ENCODE measurements at regions not wholly inside any gene's neighbourhood (a gene's known extent, or its start where the extent isn't known, plus 50 kb on each side); places are given as distances from the start of the nearest gene placed in this dataset.
"Not testable (repeated sequence)": the region's sequence is repeated elsewhere in the genome, so short reads cannot be mapped to it uniquely, and the experiment has no call there.

- no peak overlapping the region for H3K4me3 Mint-ChIP-seq (ENCODE audit: unreplicated experiment)
- no peaks in the 10 kb centered on the region for H3K4me1 Mint-ChIP-seq (ENCODE audit: unreplicated experiment)
- H3K9me3 Mint-ChIP-seq (ENCODE audit: unreplicated experiment): no peaks in the 10 kb centered on the region
- DNase-seq (ENCODE audit: low spot score): no peak
- H3K27ac Mint-ChIP-seq (ENCODE audit: unreplicated experiment): no peak overlapping the region
- no peaks in the 10 kb centered on the region for H3K36me3 Mint-ChIP-seq (ENCODE audit: low read depth, unreplicated experiment)
- H3K27me3 Mint-ChIP-seq (ENCODE audit: unreplicated experiment): no peaks in the 10 kb centered on the region
- TF ChIP-seq, protein P1, sequence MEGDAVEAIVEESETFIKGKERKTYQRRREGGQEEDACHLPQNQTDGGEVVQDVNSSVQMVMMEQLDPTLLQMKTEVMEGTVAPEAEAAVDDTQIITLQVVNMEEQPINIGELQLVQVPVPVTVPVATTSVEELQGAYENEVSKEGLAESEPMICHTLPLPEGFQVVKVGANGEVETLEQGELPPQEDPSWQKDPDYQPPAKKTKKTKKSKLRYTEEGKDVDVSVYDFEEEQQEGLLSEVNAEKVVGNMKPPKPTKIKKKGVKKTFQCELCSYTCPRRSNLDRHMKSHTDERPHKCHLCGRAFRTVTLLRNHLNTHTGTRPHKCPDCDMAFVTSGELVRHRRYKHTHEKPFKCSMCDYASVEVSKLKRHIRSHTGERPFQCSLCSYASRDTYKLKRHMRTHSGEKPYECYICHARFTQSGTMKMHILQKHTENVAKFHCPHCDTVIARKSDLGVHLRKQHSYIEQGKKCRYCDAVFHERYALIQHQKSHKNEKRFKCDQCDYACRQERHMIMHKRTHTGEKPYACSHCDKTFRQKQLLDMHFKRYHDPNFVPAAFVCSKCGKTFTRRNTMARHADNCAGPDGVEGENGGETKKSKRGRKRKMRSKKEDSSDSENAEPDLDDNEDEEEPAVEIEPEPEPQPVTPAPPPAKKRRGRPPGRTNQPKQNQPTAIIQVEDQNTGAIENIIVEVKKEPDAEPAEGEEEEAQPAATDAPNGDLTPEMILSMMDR (IDR thresholded peaks at IDR 0.05; ENCODE audit: unreplicated experiment): no peak
These were observed 174.9 kb upstream of the MXRA5 start for GRCh38 chrX:3521396-3521795.

GRCh38 chrX:3520982-3521381 lies 174.5 kb upstream of the MXRA5 start:
- no peaks in the 10 kb centered on the region for H3K4me1 Mint-ChIP-seq (ENCODE audit: unreplicated experiment)
- no peaks in the 10 kb centered on the region for H3K9me3 Mint-ChIP-seq (ENCODE audit: unreplicated experiment)
- TF ChIP-seq, protein P1 (IDR thresholded peaks at IDR 0.05; ENCODE audit: unreplicated experiment): no peak
- H3K4me3 Mint-ChIP-seq (ENCODE audit: unreplicated experiment): no peak overlapping the region
- H3K36me3 Mint-ChIP-seq (ENCODE audit: low read depth, unreplicated experiment): no peaks in the 10 kb centered on the region
- DNase-seq (ENCODE audit: low spot score): no peak
- no peak overlapping the region for H3K27ac Mint-ChIP-seq (ENCODE audit: unreplicated experiment)
- H3K27me3 Mint-ChIP-seq (ENCODE audit: unreplicated experiment): no peaks in the 10 kb centered on the region

DNA sequence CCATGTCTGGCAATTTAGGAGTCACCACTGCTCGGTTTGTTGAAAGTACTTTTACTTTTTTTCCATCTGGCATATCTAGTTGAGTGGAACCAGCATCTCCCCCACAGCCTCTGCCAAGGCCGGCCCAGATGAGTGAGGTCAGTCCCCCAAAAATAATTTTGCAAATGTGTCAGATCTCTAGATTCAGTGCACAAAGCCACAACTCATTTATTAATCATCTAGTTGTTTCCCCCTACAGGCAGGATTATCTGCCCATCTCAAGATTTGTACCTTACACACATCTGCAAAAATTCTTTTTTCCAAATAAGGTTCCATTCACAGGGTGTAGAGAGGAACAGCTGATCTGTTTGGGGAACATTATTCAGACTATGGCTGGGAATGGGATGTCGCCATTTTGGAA lies 174.0 kb upstream of the MXRA5 start:
- Mint-ChIP-seq H3K27me3 (ENCODE audit: unreplicated experiment) (no peaks in the 10 kb centered on the region), H3K4me1 (ENCODE audit: unreplicated experiment) (no peaks in the 10 kb centered on the region), H3K27ac (ENCODE audit: unreplicated experiment) (no peak overlapping the region)

DNA sequence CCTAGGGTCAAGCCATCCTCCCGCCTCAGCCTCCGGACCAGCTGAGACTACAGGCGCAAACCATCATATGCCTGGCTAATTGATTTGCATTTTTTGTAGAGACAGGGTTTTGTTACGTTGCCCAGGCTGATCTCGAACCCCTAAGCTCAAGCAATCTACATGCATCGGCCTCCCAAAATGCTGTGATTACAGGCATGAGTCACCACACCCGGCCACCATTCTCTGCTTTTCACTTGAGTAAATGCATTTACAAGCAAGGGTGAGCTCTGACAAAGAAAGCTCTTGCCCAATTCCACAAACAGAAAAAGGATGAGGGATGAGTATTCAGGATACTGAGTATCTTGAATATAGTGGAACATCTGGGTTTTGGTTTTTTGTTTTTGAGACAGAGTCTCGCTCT lies 172.9 kb upstream of the MXRA5 start:
- H3K27me3 Mint-ChIP-seq (ENCODE audit: unreplicated experiment); H3K36me3 Mint-ChIP-seq (ENCODE audit: low read depth, unreplicated experiment); H3K27ac Mint-ChIP-seq (ENCODE audit: unreplicated experiment); H3K9me3 Mint-ChIP-seq (ENCODE audit: unreplicated experiment); H3K4me3 Mint-ChIP-seq (ENCODE audit: unreplicated experiment); DNase-seq (ENCODE audit: low spot score); H3K4me1 Mint-ChIP-seq (ENCODE audit: unreplicated experiment): not testable (repeated sequence)

More for the DNA sequence above, 174.0 kb upstream of the MXRA5 start:
- Mint-ChIP-seq H3K9me3 (ENCODE audit: unreplicated experiment) (no peaks in the 10 kb centered on the region), H3K36me3 (ENCODE audit: low read depth, unreplicated experiment) (no peaks in the 10 kb centered on the region), H3K4me3 (ENCODE audit: unreplicated experiment) (no peak overlapping the region)
- DNase-seq (ENCODE audit: low spot score): no peak
- TF ChIP-seq, protein P1 (IDR thresholded peaks at IDR 0.05; ENCODE audit: unreplicated experiment): no peak

GRCh38 chrX:3518870-3519269 lies 172.4 kb upstream of the MXRA5 start:
- DNase-seq (ENCODE audit: low spot score): no peak

More at GRCh38 chrX:3518870-3519269, 172.4 kb upstream of the MXRA5 start:
- Mint-ChIP-seq H3K9me3 (ENCODE audit: unreplicated experiment) (no peaks in the 10 kb centered on the region), H3K27me3 (ENCODE audit: unreplicated experiment) (no peaks in the 10 kb centered on the region), H3K27ac (ENCODE audit: unreplicated experiment) (no peak overlapping the region), H3K36me3 (ENCODE audit: low read depth, unreplicated experiment) (no peaks in the 10 kb centered on the region), H3K4me1 (ENCODE audit: unreplicated experiment) (no peaks in the 10 kb centered on the region), H3K4me3 (ENCODE audit: unreplicated experiment) (no peak overlapping the region)
- TF ChIP-seq, protein P1 (IDR thresholded peaks at IDR 0.05; ENCODE audit: unreplicated experiment): no peak

Data from endothelial cell (in vitro differentiated cells).